B cell (primary cell): ENCODE measurements at regions not wholly inside any gene's neighbourhood (a gene's known extent, or its start where the extent isn't known, plus 50 kb on each side); places are given as distances from the start of the nearest gene placed in this dataset.

ENCODE experiments used
- ATAC-seq: fragments of 200-7000 bp; cut with Tn5 transposase; one replicate; pipeline ENCODE4 v1.10.0; 2021; ENCODE audit warnings: low read depth, mild to moderate bottlenecking, moderate number of reproducible peaks, moderate library complexity
- CTCF ChIA-PET: fragments of 350-600 bp; sonication (Branson Sonifier 250); formaldehyde crosslinking; loops from one replicate; lab custom pipeline; 2021; ENCODE audit warnings: antibody characterized with exemption, inconsistent platforms; lab: Charles Lee
- POLR2A ChIA-PET: fragments of 350-600 bp; sonication (Branson Sonifier 250); formaldehyde crosslinking; loops from one replicate; lab custom pipeline; 2021; ENCODE audit warnings: antibody characterized with exemption; lab: Charles Lee
- DNase-seq: peaks from one replicate; pipeline ENCODE4 v3.0.0; 2013
- H2AFZ ChIP-seq: 2 replicates; pipeline ENCODE4 v1.6.1; 2012; ENCODE audit warnings: mild to moderate bottlenecking, low read depth, low read length; ENCODE audit not compliant: insufficient read depth, poor library complexity, severe bottlenecking
- H3K27ac ChIP-seq, 2 donors: 1 replicate in 1 of 2; 2 replicates in 1 of 2; pipeline ENCODE4 v1.5.1; 2012 to 2013; ENCODE audit warnings: low read length in 2 of 2, mild to moderate bottlenecking in 2 of 2, moderate library complexity in 1 of 2
- H3K27me3 ChIP-seq, 4 experiments: fragments of 200-600 bp in 1 of 4; sonication (generic) in 1 of 4; replicated peaks in 1 of 4; 1 replicate in 2 of 4; 2 replicates in 2 of 4; pipeline versions ENCODE4 v1.6.1 to v1.7.0; 2013 to 2016; ENCODE audit warnings: low read length in 3 of 4, mild to moderate bottlenecking in 2 of 4, mixed read lengths in 1 of 4, moderate library complexity in 1 of 4; ENCODE audit not compliant: insufficient read depth in 4 of 4, control insufficient read depth in 3 of 4; ENCODE audit errors: control extremely low read depth in 1 of 4
- H3K36me3 ChIP-seq, 2 experiments: replicated peaks in 1 of 2; 1 replicate in 1 of 2; 2 replicates in 1 of 2; pipeline versions ENCODE4 v1.6.1 to v1.7.1; 2013; ENCODE audit warnings: low read length in 1 of 2; ENCODE audit not compliant: insufficient read depth in 2 of 2, control insufficient read depth in 1 of 2; ENCODE audit errors: control extremely low read depth in 1 of 2, extremely low read depth in 1 of 2
- H3K4me1 ChIP-seq, 2 donors: fragments of 200-600 bp in 1 of 2; sonication (generic) in 1 of 2; 1 replicate in 1 of 2; 2 replicates in 1 of 2; pipeline versions ENCODE4 v1.5.1 to v1.6.1; 2013 to 2017; ENCODE audit warnings: low read length in 2 of 2; ENCODE audit not compliant: control insufficient read depth in 2 of 2, insufficient read depth in 2 of 2
- H3K4me2 ChIP-seq: replicated peaks from 2 replicates; pipeline ENCODE3; 2012; ENCODE audit warnings: mild to moderate bottlenecking, low read depth, low read length; ENCODE audit not compliant: poor library complexity, severe bottlenecking
- H3K4me3 ChIP-seq, 5 experiments: fragments of 200-600 bp in 1 of 5; sonication (generic) in 1 of 5; 1 replicate in 3 of 5; 2 replicates in 2 of 5; pipeline versions ENCODE4 v1.5.1 to v1.7.0; 2011 to 2016; ENCODE audit warnings: low read length in 4 of 5, mild to moderate bottlenecking in 4 of 5, low read depth in 2 of 5, control low read depth in 1 of 5, moderate library complexity in 1 of 5; ENCODE audit not compliant: insufficient read depth in 1 of 5; ENCODE audit errors: control extremely low read depth in 1 of 5, extremely low read depth in 1 of 5
- H3K79me2 ChIP-seq: fragments of 200-600 bp; sonication (generic); one replicate; pipeline ENCODE4 v1.6.0; 2016; ENCODE audit warnings: low read length; ENCODE audit not compliant: control insufficient read depth, insufficient read depth
- H3K9ac ChIP-seq: fragments of 200-600 bp; sonication (generic); 2 replicates; pipeline ENCODE4 v1.6.1; 2017; ENCODE audit warnings: mild to moderate bottlenecking, low read length, moderate library complexity
- H3K9me3 ChIP-seq, 3 donors: one replicate each; pipeline versions ENCODE4 v1.6.1 to v1.7.1; 2013; ENCODE audit warnings: low read length in 2 of 3; ENCODE audit not compliant: control insufficient read depth in 2 of 3, insufficient read depth in 1 of 3; ENCODE audit errors: control extremely low read depth in 1 of 3
- H4K20me1 ChIP-seq: 2 replicates; pipeline ENCODE4 v1.6.0; 2012; ENCODE audit warnings: mild to moderate bottlenecking, low read length; ENCODE audit not compliant: insufficient read depth, control insufficient read depth, poor library complexity, severe bottlenecking
- H3K27ac Mint-ChIP-seq: one replicate; pipeline ENCODE4 v1.8.0; 2021; ENCODE audit warnings: mixed read lengths
- H3K27me3 Mint-ChIP-seq: one replicate; pipeline ENCODE4 v1.8.0; 2021; ENCODE audit warnings: mixed read lengths
- H3K4me1 Mint-ChIP-seq: one replicate; pipeline ENCODE4 v1.8.0; 2021; ENCODE audit warnings: mixed read lengths
- H3K4me3 Mint-ChIP-seq: one replicate; pipeline ENCODE4 v1.8.0; 2021; ENCODE audit warnings: mixed read lengths
- H3K9me3 Mint-ChIP-seq: one replicate; pipeline ENCODE4 v1.8.0; 2022; ENCODE audit warnings: mixed read lengths; ENCODE audit not compliant: insufficient read depth
- CTCF ChIP-seq: fragments of 200-600 bp; IDR thresholded peaks from one replicate; pipeline ENCODE4 v1.8.0; 2022; ENCODE audit warnings: antibody characterized with exemption, mild to moderate bottlenecking
- EZH2 ChIP-seq: IDR thresholded peaks from 2 replicates; pipeline ENCODE4 v1.6.1; 2012; ENCODE audit warnings: borderline replicate concordance, low read depth, mild to moderate bottlenecking, moderate library complexity, low read length; ENCODE audit not compliant: insufficient read depth, poor library complexity, severe bottlenecking
- WGBS: methylation state at CpG from one replicate; pipeline ENCODE4 v1.1.5; 2013; ENCODE audit warnings: missing lambda C conversion rate; ENCODE audit not compliant: insufficient coverage; 5-methylcytosine and 5-hydroxymethylcytosine counted together
- intact Hi-C: fragments of 100-400 bp; cut with micrococcal nuclease; formaldehyde crosslinking; loops from one replicate; pipeline ENCODE4 v1.10.0; 2022

GRCh38 chr10:123284022-123284421 is 129.8 kb downstream of the BUB3 start:
- Mint-ChIP-seq H3K9me3 (no peaks in the 10 kb centered on the region), H3K27me3 (peaks cover 3% of the 10 kb centered on the region), H3K4me1 (no peaks in the 10 kb centered on the region), H3K27ac (no peak overlapping the region), H3K4me3 (no peak overlapping the region)
- Histone ChIP-seq H2AFZ (no peak overlapping the region), H3K4me3 (no peak overlapping the region), H3K27ac (no peak overlapping the region), H3K9ac (no peak overlapping the region), H3K4me2 (no peak overlapping the region), H3K36me3 (no peaks in the 10 kb centered on the region), H3K27me3 (no peaks in the 10 kb centered on the region), H3K79me2 (no peaks in the 10 kb centered on the region), H4K20me1 (no peaks in the 10 kb centered on the region), H3K9me3 (no peaks in the 10 kb centered on the region), H3K4me1 (no peaks in the 10 kb centered on the region)
- intact Hi-C loops: no loop called here
- TF ChIP-seq EZH2 (no peak), CTCF (no peak)
- POLR2A ChIA-PET: no interaction called here
- DNase-seq (no peak), ATAC-seq (no peak)
- CTCF ChIA-PET: no interaction called here

- no peak for ATAC-seq
- no peak overlapping the region for H3K9ac ChIP-seq
- H3K79me2 ChIP-seq: no peaks in the 10 kb centered on the region
- H3K27me3 Mint-ChIP-seq: peaks cover 6% of the 10 kb centered on the region
- H3K4me3 ChIP-seq: no peak overlapping the region
- no peak overlapping the region for H3K4me3 Mint-ChIP-seq
- DNase-seq: no peak
- H3K36me3 ChIP-seq: no peaks in the 10 kb centered on the region
- no peaks in the 10 kb centered on the region for H3K9me3 Mint-ChIP-seq
- no peaks in the 10 kb centered on the region for H3K4me1 Mint-ChIP-seq
- H3K4me2 ChIP-seq: no peak overlapping the region
- TF ChIP-seq CTCF (no peak), EZH2 (no peak)
- H2AFZ ChIP-seq: no peak overlapping the region
- no peaks in the 10 kb centered on the region for H4K20me1 ChIP-seq
- no peaks in the 10 kb centered on the region for H3K9me3 ChIP-seq
- H3K27ac Mint-ChIP-seq: no peak overlapping the region
- H3K4me1 ChIP-seq: no peaks in the 10 kb centered on the region
- intact Hi-C loops: no loop called here
- ChIA-PET POLR2A (no interaction called here), CTCF (no interaction called here)
- H3K27ac ChIP-seq: no peak overlapping the region
- H3K27me3 ChIP-seq: no peaks in the 10 kb centered on the region
- 80% methylated on average over 1 of the region's 4 CpGs for WGBS
Measured at GRCh38 chr10:123287594-123288247, 133.5 kb downstream of the BUB3 start.
